ENCODE measurements at regions not wholly inside any gene's neighbourhood (a gene's known extent, or its start where the extent isn't known, plus 50 kb on each side); places are given as distances from the start of the nearest gene placed in this dataset.

DNA sequence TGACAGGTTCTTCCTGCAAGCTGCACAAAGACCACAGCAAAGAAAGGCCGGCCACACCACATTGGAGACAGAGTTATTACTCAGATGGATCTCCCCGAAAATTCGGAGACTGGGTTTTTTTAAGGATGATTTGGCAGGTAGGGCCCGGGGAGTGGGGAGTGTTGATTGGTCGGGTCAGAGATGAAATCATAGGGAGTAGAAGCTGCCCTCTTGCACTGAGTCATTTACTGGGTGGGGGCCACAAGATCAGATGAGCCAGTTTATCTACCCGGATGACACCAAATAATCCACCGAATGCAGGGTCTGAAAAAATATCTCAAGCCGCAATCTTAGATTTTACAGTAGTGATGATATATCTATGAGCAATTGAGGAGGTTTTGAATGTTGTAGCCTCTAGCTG is 401.8 kb upstream of the FAT3 start:
- TF ChIP-seq, protein P1, sequence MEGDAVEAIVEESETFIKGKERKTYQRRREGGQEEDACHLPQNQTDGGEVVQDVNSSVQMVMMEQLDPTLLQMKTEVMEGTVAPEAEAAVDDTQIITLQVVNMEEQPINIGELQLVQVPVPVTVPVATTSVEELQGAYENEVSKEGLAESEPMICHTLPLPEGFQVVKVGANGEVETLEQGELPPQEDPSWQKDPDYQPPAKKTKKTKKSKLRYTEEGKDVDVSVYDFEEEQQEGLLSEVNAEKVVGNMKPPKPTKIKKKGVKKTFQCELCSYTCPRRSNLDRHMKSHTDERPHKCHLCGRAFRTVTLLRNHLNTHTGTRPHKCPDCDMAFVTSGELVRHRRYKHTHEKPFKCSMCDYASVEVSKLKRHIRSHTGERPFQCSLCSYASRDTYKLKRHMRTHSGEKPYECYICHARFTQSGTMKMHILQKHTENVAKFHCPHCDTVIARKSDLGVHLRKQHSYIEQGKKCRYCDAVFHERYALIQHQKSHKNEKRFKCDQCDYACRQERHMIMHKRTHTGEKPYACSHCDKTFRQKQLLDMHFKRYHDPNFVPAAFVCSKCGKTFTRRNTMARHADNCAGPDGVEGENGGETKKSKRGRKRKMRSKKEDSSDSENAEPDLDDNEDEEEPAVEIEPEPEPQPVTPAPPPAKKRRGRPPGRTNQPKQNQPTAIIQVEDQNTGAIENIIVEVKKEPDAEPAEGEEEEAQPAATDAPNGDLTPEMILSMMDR (IDR thresholded peaks at IDR 0.05; ENCODE audit: low read depth, low read length): no peak
- DNase-seq (ENCODE audit: low read depth in 2 of 2): no peak
- no peak overlapping the region for H3K4me3 ChIP-seq (replicated peaks in 1 of 2; ENCODE audit: low read depth in 2 of 2, low read length in 2 of 2)

DNA sequence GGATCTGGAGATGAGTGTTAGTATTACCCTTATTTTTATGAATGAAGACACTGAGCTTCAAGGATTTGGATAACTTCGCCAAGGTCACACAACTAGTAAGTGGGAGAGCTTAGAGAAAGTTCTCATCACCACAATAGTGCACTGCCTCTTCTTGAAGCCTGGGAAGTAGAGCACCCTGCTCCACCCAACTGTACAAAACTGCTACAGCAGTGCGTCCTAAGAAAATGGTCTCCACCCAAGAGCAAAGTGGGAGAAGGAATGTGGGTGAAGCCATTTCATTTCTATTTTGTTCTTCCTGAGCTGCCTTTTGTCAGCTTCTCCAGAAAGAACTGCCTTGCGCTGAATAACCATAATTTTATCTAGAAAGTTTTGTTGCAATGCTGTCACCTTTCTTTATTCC is 403.9 kb upstream of the FAT3 start:
- TF ChIP-seq, protein P1 (IDR thresholded peaks at IDR 0.05; ENCODE audit: low read depth, low read length): no peak
- no peak overlapping the region for H3K4me3 ChIP-seq (replicated peaks in 1 of 2; ENCODE audit: low read depth in 2 of 2, low read length in 2 of 2)
- DNase-seq (ENCODE audit: low read depth in 2 of 2): no peak

DNA sequence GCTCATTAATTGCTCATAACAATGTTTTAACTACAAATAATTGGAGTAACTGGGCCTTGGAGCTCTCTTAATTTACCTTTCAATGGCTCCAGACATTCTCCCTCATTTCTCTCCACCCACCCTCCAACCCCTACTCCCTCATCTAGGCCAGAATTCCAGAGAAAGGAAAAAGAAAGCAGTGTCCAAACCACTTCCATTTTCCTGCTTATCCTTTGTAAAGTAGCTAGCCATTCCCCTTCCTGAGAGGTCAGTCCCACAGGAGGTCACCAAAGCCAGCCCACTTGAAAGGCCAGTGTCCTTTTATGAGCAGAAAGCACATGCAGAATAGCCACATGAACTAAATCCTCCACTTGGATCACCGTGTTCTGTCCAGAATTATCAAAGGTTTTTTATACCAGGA is 404.8 kb upstream of the FAT3 start:
- TF ChIP-seq, protein P1 (IDR thresholded peaks at IDR 0.05; ENCODE audit: low read depth, low read length): no peak
- no peak overlapping the region for H3K4me3 ChIP-seq (replicated peaks in 1 of 2; ENCODE audit: low read depth in 2 of 2, low read length in 2 of 2)
- DNase-seq (ENCODE audit: low read depth in 2 of 2): no peak

DNA sequence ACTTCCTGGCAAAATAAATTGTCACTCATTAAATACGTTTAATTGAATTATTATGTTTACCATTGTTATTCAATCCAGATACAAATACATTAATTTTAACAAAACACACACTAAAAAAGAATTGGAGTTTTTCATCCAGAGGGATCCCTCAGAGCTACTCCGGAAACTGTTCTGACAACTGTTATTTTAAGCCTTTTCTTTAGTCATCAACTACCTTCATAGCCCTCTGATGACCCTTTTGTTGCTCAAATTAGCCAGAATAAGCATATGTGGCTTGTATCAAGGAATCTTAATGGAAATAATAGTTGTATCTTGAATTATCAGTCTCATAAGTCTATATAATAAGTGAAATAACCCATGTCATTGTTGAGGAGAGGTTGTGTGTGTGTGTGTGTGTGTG is 405.4 kb upstream of the FAT3 start:
- no peak for DNase-seq (ENCODE audit: low read depth in 2 of 2)
- no peak overlapping the region for H3K4me3 ChIP-seq (replicated peaks in 1 of 2; ENCODE audit: low read depth in 2 of 2, low read length in 2 of 2)
- TF ChIP-seq, protein P1 (IDR thresholded peaks at IDR 0.05; ENCODE audit: low read depth, low read length): no peak

DNA sequence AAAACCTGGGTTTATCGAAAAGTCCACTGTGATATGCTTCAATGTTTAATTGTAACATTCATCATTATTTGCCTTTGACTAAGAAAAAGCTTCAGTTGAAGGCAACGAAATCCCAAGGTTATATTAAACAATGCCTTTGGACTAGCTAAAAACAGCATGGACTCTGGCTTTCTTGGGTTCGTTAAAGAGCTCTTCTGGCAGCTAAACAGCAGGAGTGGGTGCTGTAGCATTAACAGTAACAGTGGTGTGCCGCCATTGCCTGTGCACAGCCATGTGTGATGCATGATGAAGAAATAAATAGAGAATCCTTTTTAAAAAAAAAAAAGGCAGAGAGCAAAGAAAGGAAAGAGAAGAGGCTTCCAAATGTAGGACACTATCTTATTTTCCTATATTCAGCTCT is 406.6 kb upstream of the FAT3 start:
- TF ChIP-seq, protein P1 (IDR thresholded peaks at IDR 0.05; ENCODE audit: low read depth, low read length): no peak
- no peak overlapping the region for H3K4me3 ChIP-seq (replicated peaks in 1 of 2; ENCODE audit: low read depth in 2 of 2, low read length in 2 of 2)

DNA sequence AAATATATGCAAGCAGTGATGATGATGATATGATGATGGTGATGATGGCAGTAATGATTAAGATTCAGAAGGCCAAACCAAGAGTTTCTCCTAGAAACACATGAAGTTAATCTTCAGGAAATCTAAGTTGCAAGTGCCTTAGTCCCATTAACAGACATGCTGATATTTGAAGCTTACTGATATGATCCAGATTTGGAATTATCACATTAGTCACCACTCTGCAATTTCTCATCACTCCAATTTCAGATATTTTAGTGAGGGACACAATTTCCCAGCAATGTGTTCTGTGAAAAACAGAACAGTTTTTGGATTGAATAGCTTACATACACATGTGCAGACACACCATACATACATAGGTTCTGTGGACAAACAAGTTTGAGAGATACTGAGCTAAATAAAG is 411.4 kb upstream of the FAT3 start:
- H3K4me3 ChIP-seq (replicated peaks in 1 of 2; ENCODE audit: low read depth in 2 of 2, low read length in 2 of 2): no peak overlapping the region
- TF ChIP-seq, protein P1 (IDR thresholded peaks at IDR 0.05; ENCODE audit: low read depth, low read length): no peak
- DNase-seq (ENCODE audit: low read depth in 2 of 2): no peak

More for the DNA sequence above, 406.6 kb upstream of the FAT3 start:
- DNase-seq (ENCODE audit: low read depth in 2 of 2): no peak

DNA sequence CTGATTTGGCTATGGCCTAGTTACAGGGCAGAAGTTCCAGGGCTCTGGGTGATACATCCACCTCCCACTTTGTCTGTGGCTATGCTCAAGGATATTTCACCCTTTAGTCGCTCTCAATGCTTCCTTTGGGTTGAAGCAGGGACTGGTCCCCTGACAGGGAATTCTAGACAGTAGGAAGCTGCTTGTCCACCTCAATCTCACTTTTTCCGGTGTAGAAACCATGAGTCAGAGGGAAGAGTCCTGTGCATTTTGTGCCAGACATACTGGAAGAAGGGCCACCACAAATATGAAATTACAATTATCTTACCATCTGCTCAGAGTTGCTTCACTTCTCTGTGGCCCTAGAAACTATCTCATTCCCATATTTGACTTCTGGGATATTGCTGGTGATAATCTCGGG is 413.7 kb upstream of the FAT3 start:
- TF ChIP-seq, protein P1 (IDR thresholded peaks at IDR 0.05; ENCODE audit: low read depth, low read length): no peak

More for the DNA sequence above, 413.7 kb upstream of the FAT3 start:
- no peak overlapping the region for H3K4me3 ChIP-seq (replicated peaks in 1 of 2; ENCODE audit: low read depth in 2 of 2, low read length in 2 of 2)
- DNase-seq (ENCODE audit: low read depth in 2 of 2): no peak

All from cardiac fibroblast (primary cell).